PC-9 (cell line): ENCODE measurements at regions not wholly inside any gene's neighbourhood (a gene's known extent, or its start where the extent isn't known, plus 50 kb on each side); places are given as distances from the start of the nearest gene placed in this dataset.

Experiments used
- BruUV-seq: library from RNA; stranded (reverse); fragments of 400-500 nt; replicated peaks from 2 replicates; lab custom pipeline; 2021; lab: Mats Ljungman, UMichigan
- CTCF ChIA-PET: fragments of 300-600 bp; sonication (Branson Sonifier 250); formaldehyde crosslinking; loops from one replicate; lab custom pipeline; 2022; ENCODE audit warnings: antibody characterized with exemption; lab: Charles Lee
- POLR2A ChIA-PET: fragments of 300-600 bp; sonication (Branson Sonifier 250); formaldehyde crosslinking; loops from one replicate; lab custom pipeline; 2022; ENCODE audit warnings: antibody characterized with exemption; ENCODE audit not compliant: unreplicated experiment; lab: Charles Lee
- DNase-seq, 2 experiments: peaks; one replicate each; pipeline versions ENCODE4 v3.0.0 to v3.0.0-alpha.2; 2015 to 2022; ENCODE audit warnings: mixed read lengths in 1 of 2
- H2AFZ ChIP-seq: fragments of 200-600 bp; sonication (generic); 2 replicates; pipeline ENCODE4 v1.8.1; 2017; ENCODE audit warnings: antibody characterized with exemption
- H3F3A ChIP-seq: fragments of 200-600 bp; sonication (generic); 2 replicates; pipeline ENCODE4 v1.8.1; 2017; ENCODE audit warnings: antibody characterized with exemption, mild to moderate bottlenecking, low read depth; ENCODE audit not compliant: insufficient read depth
- H3K27ac ChIP-seq: fragments of 200-600 bp; sonication (generic); 2 replicates; pipeline ENCODE4 v1.6.1; 2016; ENCODE audit warnings: mixed run types
- H3K27me3 ChIP-seq: fragments of 200-600 bp; sonication (generic); 2 replicates; pipeline ENCODE4 v1.6.1; 2016; ENCODE audit warnings: low read depth, mixed run types; ENCODE audit not compliant: insufficient read depth
- H3K36me3 ChIP-seq: fragments of 200-600 bp; sonication (generic); 2 replicates; pipeline ENCODE4 v1.6.1; 2016; ENCODE audit warnings: low read depth, mixed run types
- H3K4me1 ChIP-seq: fragments of 200-600 bp; sonication (generic); replicated peaks from 2 replicates; pipeline ENCODE4 v1.6.1; 2016; ENCODE audit warnings: mixed run types; ENCODE audit not compliant: insufficient read depth
- H3K4me2 ChIP-seq: fragments of 200-600 bp; sonication (generic); 2 replicates; pipeline ENCODE4 v1.6.1; 2017; ENCODE audit warnings: mixed run types
- H3K4me3 ChIP-seq: fragments of 200-600 bp; sonication (generic); 2 replicates; pipeline ENCODE4 v1.6.1; 2016; ENCODE audit warnings: mixed run types
- H3K79me2 ChIP-seq: fragments of 200-600 bp; sonication (generic); 2 replicates; pipeline ENCODE4 v1.6.1; 2017; ENCODE audit warnings: low read depth, mixed run types
- H3K9me2 ChIP-seq: fragments of 200-600 bp; sonication (generic); 2 replicates; pipeline ENCODE4 v1.8.1; 2017; ENCODE audit warnings: mild to moderate bottlenecking; ENCODE audit not compliant: insufficient read depth
- H3K9me3 ChIP-seq: fragments of 200-600 bp; sonication (generic); 2 replicates; pipeline ENCODE4 v1.8.1; 2016; ENCODE audit warnings: low read depth; ENCODE audit not compliant: insufficient read depth
- H4K20me1 ChIP-seq: fragments of 200-600 bp; sonication (generic); 2 replicates; pipeline ENCODE4 v1.8.1; 2017; ENCODE audit not compliant: insufficient read depth
- CTCF ChIP-seq: fragments of 200-600 bp; sonication (generic); conservative IDR thresholded peaks from 2 replicates; pipeline ENCODE4 v1.6.1; 2017; ENCODE audit warnings: mixed run types, antibody characterized with exemption, mild to moderate bottlenecking, moderate library complexity
- EZH2 ChIP-seq: fragments of 200-600 bp; sonication (generic); IDR thresholded peaks from 2 replicates; pipeline ENCODE4 v1.8.0; 2017; ENCODE audit warnings: antibody characterized with exemption, low read depth
- intact Hi-C: fragments of 100-400 bp; cut with micrococcal nuclease; formaldehyde crosslinking; loops from one replicate; pipeline ENCODE4 v1.10.0; 2022; ENCODE audit not compliant: unreplicated experiment

- TF ChIP-seq CTCF: no peak
- TF ChIP-seq EZH2: no peak
- H2AFZ ChIP-seq: no peak overlapping the region
- POLR2A ChIA-PET: no interaction called here
- H3K4me2 ChIP-seq: no peak overlapping the region
- DNase-seq: no peak
- H4K20me1 ChIP-seq: no peaks in the 10 kb centered on the region; the same call in 1 of the 2 replicates
- no peaks in the 10 kb centered on the region for H3K27me3 ChIP-seq
- H3K36me3 ChIP-seq: no peaks in the 10 kb centered on the region
- no peak overlapping the region for H3K4me3 ChIP-seq
- H3K27ac ChIP-seq: no peak overlapping the region
- H3K4me1 ChIP-seq: no peaks in the 10 kb centered on the region
- BruUV-seq: no TSS peak
- no peaks in the 10 kb centered on the region for H3K9me2 ChIP-seq
- no peaks in the 10 kb centered on the region for H3K79me2 ChIP-seq
- CTCF ChIA-PET: no interaction called here
- intact Hi-C loops: loop anchor here (10.0 kb wide), 1 partner anchor 61 kb away; no protein-coding TSS in a partner anchor
- H3K9me3 ChIP-seq: peaks cover 3% of the 10 kb centered on the region; the same call in 1 of the 2 replicates
- no peaks in the 10 kb centered on the region for H3F3A ChIP-seq
Observed at GRCh38 chr18:1103537-1103936, 198.9 kb downstream of the ADCYAP1 start.

DNA sequence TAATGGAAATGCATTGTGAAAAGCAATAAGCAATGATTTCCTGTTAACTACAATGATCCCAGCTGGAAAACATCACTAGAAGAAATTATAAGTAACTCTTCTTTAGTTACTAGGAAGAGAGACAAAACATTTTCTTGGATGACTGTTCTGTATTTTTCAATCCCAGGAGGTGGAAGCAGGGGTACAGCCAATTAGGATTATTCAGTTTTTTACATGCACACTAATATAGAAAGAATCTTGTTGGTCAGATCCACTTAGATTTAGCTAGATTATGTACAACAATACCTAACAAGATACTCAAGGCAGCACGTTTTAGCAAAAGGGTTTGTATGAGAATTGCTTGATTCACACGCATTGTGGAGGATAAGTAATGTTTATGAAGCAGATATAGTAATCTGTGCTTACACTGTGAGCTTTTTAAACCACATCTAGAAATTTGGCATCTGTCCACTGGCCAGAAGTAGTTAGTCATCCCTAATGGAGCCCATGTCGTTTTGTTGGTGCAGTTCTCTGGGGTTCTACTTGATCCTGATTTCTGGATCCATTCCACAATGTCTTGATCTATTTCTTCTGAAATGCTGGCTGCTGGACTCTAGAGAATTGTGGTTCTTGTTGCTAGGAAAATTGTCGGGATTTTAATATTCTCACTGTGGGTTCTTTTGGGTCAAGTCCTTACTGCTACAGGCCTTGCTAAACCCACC, 199.7 kb downstream of the ADCYAP1 start:
- H3K27ac ChIP-seq: no peak overlapping the region
- DNase-seq: no peak

DNA sequence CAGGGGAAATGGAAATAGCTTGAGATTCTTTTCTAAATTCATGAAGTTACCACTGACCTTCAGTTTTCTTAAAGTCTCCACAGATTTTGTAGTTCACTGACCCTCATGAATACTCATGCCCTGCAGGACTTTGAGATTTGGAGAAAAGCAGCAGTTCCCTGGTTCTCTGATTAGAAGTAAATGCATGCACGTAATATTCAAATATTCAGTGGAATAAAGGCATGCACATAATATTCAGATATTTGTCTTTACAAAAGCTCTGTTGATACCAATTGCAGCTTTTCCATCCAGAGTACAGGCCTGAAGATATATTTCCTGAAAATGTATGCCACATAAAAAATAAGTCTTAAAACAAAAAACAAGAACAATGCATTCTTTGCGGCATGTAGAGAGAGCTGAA, 219.8 kb downstream of the ADCYAP1 start:
- Histone ChIP-seq H4K20me1 (no peaks in the 10 kb centered on the region), H2AFZ (no peak overlapping the region), H3K27ac (no peak overlapping the region), H3F3A (no peaks in the 10 kb centered on the region), H3K4me3 (no peak overlapping the region), H3K36me3 (no peaks in the 10 kb centered on the region), H3K9me2 (no peaks in the 10 kb centered on the region), H3K4me2 (no peak overlapping the region), H3K4me1 (no peaks in the 10 kb centered on the region), H3K9me3 (no peaks in the 10 kb centered on the region), H3K27me3 (no peaks in the 10 kb centered on the region), H3K79me2 (no peaks in the 10 kb centered on the region)
- intact Hi-C loops: no loop called here
- POLR2A ChIA-PET: no interaction called here
- TF ChIP-seq CTCF (no peak), EZH2 (no peak)
- no TSS peak for BruUV-seq
- CTCF ChIA-PET: no interaction called here
- no peak for DNase-seq

More for the DNA sequence above, 199.7 kb downstream of the ADCYAP1 start:
- TF ChIP-seq CTCF (no peak), EZH2 (no peak)
- Histone ChIP-seq H3K9me2 (no peaks in the 10 kb centered on the region), H3K4me3 (no peak overlapping the region), H3K79me2 (no peaks in the 10 kb centered on the region), H3K9me3 (peaks cover 3% of the 10 kb centered on the region; the same call in 1 of the 2 replicates), H3K4me1 (no peaks in the 10 kb centered on the region), H4K20me1 (no peaks in the 10 kb centered on the region; the same call in 1 of the 2 replicates), H2AFZ (no peak overlapping the region), H3F3A (no peaks in the 10 kb centered on the region), H3K36me3 (no peaks in the 10 kb centered on the region), H3K4me2 (no peak overlapping the region), H3K27me3 (no peaks in the 10 kb centered on the region)
- BruUV-seq: no TSS peak
- ChIA-PET POLR2A (no interaction called here), CTCF (no interaction called here)
- intact Hi-C loops: loop anchor here (10.0 kb wide), 1 partner anchor 60 kb away; no protein-coding TSS in a partner anchor
